IMR-90 (cell line): ENCODE measurements at regions not wholly inside any gene's neighbourhood (a gene's known extent, or its start where the extent isn't known, plus 50 kb on each side); places are given as distances from the start of the nearest gene placed in this dataset.

ENCODE experiments used
- ATAC-seq: fragments of 200-7000 bp; cut with Tn5 transposase; 2 replicates; pipeline ENCODE4 v1.9.1; 2020; ENCODE audit warnings: low read depth, mild to moderate bottlenecking, moderate library complexity
- BruUV-seq: library from RNA; stranded (reverse); fragments of 400-500 nt; replicated peaks from 2 replicates; lab custom pipeline; 2021; lab: Mats Ljungman, UMichigan
- CTCF ChIA-PET: fragments of 300-600 bp; formaldehyde crosslinking; extraction: SDS; loops from one replicate; lab custom pipeline; 2021; ENCODE audit warnings: antibody characterized with exemption; lab: Yijun Ruan, JAX
- POLR2A ChIA-PET: fragments of 300-600 bp; sonication (Branson Sonifier 250); formaldehyde crosslinking; loops from one replicate; lab custom pipeline; 2022; ENCODE audit warnings: antibody characterized with exemption; ENCODE audit not compliant: unreplicated experiment; lab: Charles Lee
- DNase-seq: peaks from one replicate; pipeline ENCODE4 v3.0.0; 2013
- H2AFZ ChIP-seq: replicated peaks from 2 replicates; pipeline ENCODE3; 2013; ENCODE audit warnings: low read length, mild to moderate bottlenecking; ENCODE audit not compliant: poor library complexity
- H2AK5ac ChIP-seq: 2 replicates; pipeline ENCODE4 v1.6.1; 2013; ENCODE audit warnings: low read depth, low read length, inconsistent platforms
- H2AK9ac ChIP-seq: replicated peaks from 2 replicates; pipeline ENCODE3; 2013; ENCODE audit warnings: mild to moderate bottlenecking, low read depth, low read length, moderate library complexity; ENCODE audit not compliant: poor library complexity
- H2BK120ac ChIP-seq: 2 replicates; pipeline ENCODE4 v1.6.1; 2013; ENCODE audit warnings: low read depth, low read length, inconsistent platforms
- H2BK15ac ChIP-seq: 3 replicates; pipeline ENCODE4 v1.6.1; 2013; ENCODE audit warnings: low read depth, low read length, inconsistent platforms
- H2BK20ac ChIP-seq: 2 replicates; pipeline ENCODE4 v1.6.1; 2013; ENCODE audit warnings: low read depth, mild to moderate bottlenecking, inconsistent platforms, low read length, moderate library complexity
- H2BK5ac ChIP-seq: 2 replicates; pipeline ENCODE4 v1.6.1; 2013; ENCODE audit warnings: mild to moderate bottlenecking, low read depth, low read length, inconsistent platforms; ENCODE audit not compliant: poor library complexity, severe bottlenecking
- H3K14ac ChIP-seq: replicated peaks from 2 replicates; pipeline ENCODE4 v1.6.1; 2013; ENCODE audit warnings: low read depth, low read length, inconsistent platforms
- H3K18ac ChIP-seq: 2 replicates; pipeline ENCODE4 v1.6.1; 2013; ENCODE audit warnings: low read depth, low read length, control low read depth
- H3K23ac ChIP-seq: 2 replicates; pipeline ENCODE4 v1.6.1; 2013; ENCODE audit warnings: low read depth, low read length, inconsistent platforms
- H3K27ac ChIP-seq: 2 replicates; pipeline ENCODE4 v1.5.1; 2013; ENCODE audit warnings: mild to moderate bottlenecking, control low read depth, low read length; ENCODE audit not compliant: insufficient read depth
- H3K27me3 ChIP-seq: 2 replicates; pipeline ENCODE4 v1.6.1; 2013; ENCODE audit warnings: low read length; ENCODE audit not compliant: control insufficient read depth, insufficient read depth
- H3K36me3 ChIP-seq: 2 replicates; pipeline ENCODE4 v1.6.1; 2013; ENCODE audit warnings: low read length, mixed read lengths; ENCODE audit not compliant: control insufficient read depth, insufficient read depth
- H3K4ac ChIP-seq: 2 replicates; pipeline ENCODE4 v1.6.1; 2013; ENCODE audit warnings: low read depth, low read length, inconsistent platforms
- H3K4me1 ChIP-seq: 2 replicates; pipeline ENCODE4 v1.6.1; 2013; ENCODE audit warnings: low read length, mixed read lengths; ENCODE audit not compliant: control insufficient read depth, insufficient read depth
- H3K4me2 ChIP-seq: 2 replicates; pipeline ENCODE4 v1.6.1; 2013; ENCODE audit warnings: low read depth, mild to moderate bottlenecking, control low read depth, low read length, moderate library complexity
- H3K4me3 ChIP-seq: 2 replicates; pipeline ENCODE4 v1.5.1; 2013; ENCODE audit warnings: low read depth, mild to moderate bottlenecking, control low read depth, low read length, moderate library complexity; ENCODE audit not compliant: insufficient read depth
- H3K56ac ChIP-seq: 2 replicates; pipeline ENCODE4 v1.6.1; 2013; ENCODE audit warnings: low read length, inconsistent platforms; ENCODE audit not compliant: insufficient read depth; ENCODE audit errors: extremely low read depth
- H3K79me1 ChIP-seq, 2 experiments: 2 replicates each; pipeline ENCODE4 v1.6.1; 2013; ENCODE audit warnings: low read length in 2 of 2, inconsistent platforms in 1 of 2, low read depth in 1 of 2
- H3K9ac ChIP-seq: 2 replicates; pipeline ENCODE4 v1.6.1; 2013; ENCODE audit warnings: low read depth, low read length, control low read depth
- H3K9me1 ChIP-seq: 2 replicates; pipeline ENCODE4 v1.6.1; 2013; ENCODE audit warnings: low read length, inconsistent platforms; ENCODE audit not compliant: insufficient read depth
- H3K9me3 ChIP-seq: 2 replicates; pipeline ENCODE4 v1.6.1; 2013; ENCODE audit warnings: low read length; ENCODE audit not compliant: control insufficient read depth, insufficient read depth
- H4K20me1 ChIP-seq: 2 replicates; pipeline ENCODE4 v1.6.1; 2013; ENCODE audit warnings: low read length, inconsistent platforms; ENCODE audit not compliant: insufficient read depth
- H4K5ac ChIP-seq: 2 replicates; pipeline ENCODE4 v1.6.1; 2013; ENCODE audit warnings: mild to moderate bottlenecking, low read depth, low read length, control low read depth
- H4K8ac ChIP-seq, 2 experiments: 2 replicates each; pipeline ENCODE4 v1.6.1; 2013; ENCODE audit warnings: low read depth in 2 of 2, low read length in 2 of 2, control low read depth in 1 of 2, inconsistent platforms in 1 of 2
- H4K91ac ChIP-seq: 2 replicates; pipeline ENCODE4 v1.6.1; 2013; ENCODE audit warnings: low read depth, low read length, inconsistent platforms; ENCODE audit not compliant: insufficient read depth
- CEBPB ChIP-seq: IDR thresholded peaks from 2 replicates; pipeline ENCODE4 v1.6.1; 2012; ENCODE audit warnings: low read depth, low read length, improper control_type of control experiment
- CHD1 ChIP-seq: IDR thresholded peaks from 2 replicates; pipeline ENCODE4 v1.6.1; 2012; ENCODE audit warnings: low read depth, low read length, improper control_type of control experiment
- ELK1 ChIP-seq: fragments of 150-350 bp; IDR thresholded peaks from 2 replicates; pipeline ENCODE4 v1.6.1; 2016; ENCODE audit warnings: low read depth, mild to moderate bottlenecking, low read length, moderate library complexity, borderline replicate concordance
- FOS ChIP-seq: fragments of 150-350 bp; IDR thresholded peaks from 2 replicates; pipeline ENCODE4 v1.6.1; 2016; ENCODE audit warnings: low read depth, low read length
- NFE2L2 ChIP-seq: fragments of 150-350 bp; IDR thresholded peaks from 2 replicates; pipeline ENCODE4 v1.6.1; 2016; ENCODE audit warnings: low read depth, mild to moderate bottlenecking, low read length
- RAD21 ChIP-seq: IDR thresholded peaks from 2 replicates; pipeline ENCODE4 v1.6.1; 2012; ENCODE audit warnings: low read length, improper control_type of control experiment
- SMC3 ChIP-seq: fragments of 150-350 bp; IDR thresholded peaks from 2 replicates; pipeline ENCODE4 v1.6.1; 2016; ENCODE audit warnings: low read depth, mild to moderate bottlenecking, antibody characterized with exemption, low read length, moderate library complexity
- WGBS, 2 experiments: methylation state at CpG; one replicate each; pipeline versions ENCODE4 v1.1.5 to v1.1.7; 2013; ENCODE audit warnings: missing lambda C conversion rate in 2 of 2; ENCODE audit not compliant: insufficient read length in 1 of 2; ENCODE audit errors: extremely low coverage in 2 of 2; 5-methylcytosine and 5-hydroxymethylcytosine counted together
- dilution Hi-C: fragments of 300-500 bp; cut with HindIII; formaldehyde crosslinking; loops from one replicate; pipeline ENCODE4 v1.14.3; 2018; ENCODE audit warnings: low sequenced_read_pairs; ENCODE audit not compliant: unreplicated experiment
- in situ Hi-C: fragments of 300-500 bp; cut with MboI; formaldehyde crosslinking; loops from 3 replicates; pipeline ENCODE4 v1.14.3; 2019; ENCODE audit warnings: low sequenced_read_pairs, inconsistent platforms, mixed read lengths
- intact Hi-C: fragments of 100-400 bp; cut with micrococcal nuclease; formaldehyde crosslinking; loops from 2 replicates; pipeline ENCODE4 v1.10.0; 2022

- Histone ChIP-seq H3K4me1 (peaks cover 13% of the 10 kb centered on the region), H3K4me2 (no peak overlapping the region), H3K23ac (0 out of 2 replicates have a peak overlapping the region, but pooled peaks have one; percentile 40), H3K27ac (peak overlapping the region; percentile 89; the same call in 1 of the 2 replicates), H3K14ac (peak overlapping the region; percentile 17; the same call in 1 of the 2 replicates), H4K91ac (no peak overlapping the region; the same call in 1 of the 2 replicates), H2AK9ac (no peak overlapping the region), H3K9me3 (no peaks in the 10 kb centered on the region), H3K9ac (no peak overlapping the region), H3K4ac (peak overlapping the region; percentile 6; the same call in 1 of the 2 replicates), H2AK5ac (no peak overlapping the region), H2BK15ac (0 out of 3 replicates have a peak overlapping the region, but pooled peaks have one; percentile 1), H2BK120ac (peak overlapping the region; percentile 41; the same call in 1 of the 2 replicates), H3K27me3 (no peaks in the 10 kb centered on the region), H3K56ac (no peak overlapping the region), H2BK5ac (no peak overlapping the region), H2BK20ac (peak overlapping the region; percentile 59; the same call in 1 of the 2 replicates), H4K20me1 (no peaks in the 10 kb centered on the region), H3K18ac (peak overlapping the region; percentile 55), H3K9me1 (no peaks in the 10 kb centered on the region), H2AFZ (no peak overlapping the region), H3K36me3 (no peaks in the 10 kb centered on the region), H3K4me3 (no peak overlapping the region), H3K79me1 (no peaks in the 10 kb centered on the region), H4K8ac (peak overlapping the region in 1 of 2 experiments; percentile 60; a peak in 1 of 4 replicates), H4K5ac (peak overlapping the region; percentile 72; the same call in 1 of the 2 replicates)
- no TSS peak for BruUV-seq
- ATAC-seq (peak; percentile 70), DNase-seq (peak; percentile 38)
- TF ChIP-seq RAD21: no peak
- TF ChIP-seq FOS: no peak
- no peak for TF ChIP-seq NFE2L2
- TF ChIP-seq ELK1: no peak
- TF ChIP-seq CEBPB: no peak
- no peak for TF ChIP-seq CHD1
- TF ChIP-seq SMC3: no peak
- CTCF ChIA-PET: no interaction called here
- no CpG with 5 or more reads among the region's 1 CpG for WGBS, 2 experiments
- POLR2A ChIA-PET: no interaction called here
- in situ Hi-C loops (no loop called here), dilution Hi-C loops (no loop called here), intact Hi-C loops (no loop called here)
Observed at GRCh38 chr15:39488516-39488915, 92.4 kb upstream of the THBS1 start.
